ENCODE measurements at regions not wholly inside any gene's neighbourhood (a gene's known extent, or its start where the extent isn't known, plus 50 kb on each side); places are given as distances from the start of the nearest gene placed in this dataset.

GRCh38 chr12:124428792-124429281 is 133.9 kb downstream of the RFLNA start:
- Histone ChIP-seq H3K9ac (ENCODE audit: low read depth, low read length, poor library complexity, severe bottlenecking) (no peak overlapping the region), H3K27me3 (ENCODE audit: insufficient read depth, low read length, poor library complexity, severe bottlenecking) (no peaks in the 10 kb centered on the region), H3K9me2 (replicated peaks; ENCODE audit: low read depth, low read length) (no peaks in the 10 kb centered on the region), H3K4me3 (ENCODE audit: low read length, poor library complexity, severe bottlenecking) (no peak overlapping the region), H3K4me2 (ENCODE audit: low read depth, low read length, poor library complexity, severe bottlenecking) (no peak overlapping the region), H3K9me3 (ENCODE audit: insufficient read depth, low read depth, low read length) (no peaks in the 10 kb centered on the region), H3K4me1 (ENCODE audit: insufficient read depth, low read length, poor library complexity, severe bottlenecking) (no peaks in the 10 kb centered on the region), H2AFZ (ENCODE audit: low read length) (no peak overlapping the region), H3F3A (ENCODE audit: low read depth) (no peaks in the 10 kb centered on the region), H3K36me3 (ENCODE audit: insufficient read depth, low read length) (peaks cover 45% of the 10 kb centered on the region; the same call in 1 of the 2 replicates), H4K20me1 (ENCODE audit: insufficient read depth, low read length, poor library complexity, severe bottlenecking) (no peaks in the 10 kb centered on the region), H3K79me2 (ENCODE audit: insufficient read depth, low read length) (peaks cover 6% of the 10 kb centered on the region; the same call in 1 of the 2 replicates)
- TF ChIP-seq EZH2phosphoT487 (IDR thresholded peaks at IDR 0.05; ENCODE audit: borderline replicate concordance) (no peak), CTCF (conservative IDR thresholded peaks at IDR 0.05; ENCODE audit: low read length) (no peak)

- Histone ChIP-seq H3K36me3 (ENCODE audit: insufficient read depth, low read length) (peaks cover 45% of the 10 kb centered on the region; the same call in 1 of the 2 replicates), H3K9me2 (replicated peaks; ENCODE audit: low read depth, low read length) (no peaks in the 10 kb centered on the region), H3K27me3 (ENCODE audit: insufficient read depth, low read length, poor library complexity, severe bottlenecking) (no peaks in the 10 kb centered on the region), H3K4me1 (ENCODE audit: insufficient read depth, low read length, poor library complexity, severe bottlenecking) (no peaks in the 10 kb centered on the region), H4K20me1 (ENCODE audit: insufficient read depth, low read length, poor library complexity, severe bottlenecking) (no peaks in the 10 kb centered on the region), H3K4me3 (ENCODE audit: low read length, poor library complexity, severe bottlenecking) (no peak overlapping the region), H3K9me3 (ENCODE audit: insufficient read depth, low read depth, low read length) (no peaks in the 10 kb centered on the region), H3K79me2 (ENCODE audit: insufficient read depth, low read length) (peaks cover 6% of the 10 kb centered on the region; the same call in 1 of the 2 replicates), H2AFZ (ENCODE audit: low read length) (no peak overlapping the region), H3K4me2 (ENCODE audit: low read depth, low read length, poor library complexity, severe bottlenecking) (no peak overlapping the region), H3F3A (ENCODE audit: low read depth) (no peaks in the 10 kb centered on the region), H3K9ac (ENCODE audit: low read depth, low read length, poor library complexity, severe bottlenecking) (no peak overlapping the region)
- TF ChIP-seq EZH2phosphoT487 (IDR thresholded peaks at IDR 0.05; ENCODE audit: borderline replicate concordance), result no peak
- TF ChIP-seq CTCF (conservative IDR thresholded peaks at IDR 0.05; ENCODE audit: low read length), result no peak
These were observed 133.4 kb downstream of the RFLNA start for GRCh38 chr12:124428136-124428791.

- no peak for TF ChIP-seq EZH2phosphoT487 (IDR thresholded peaks at IDR 0.05; ENCODE audit: borderline replicate concordance)
- no peak for TF ChIP-seq CTCF (conservative IDR thresholded peaks at IDR 0.05; ENCODE audit: low read length)
- Histone ChIP-seq H3K9me3 (ENCODE audit: insufficient read depth, low read depth, low read length) (no peaks in the 10 kb centered on the region), H3K79me2 (ENCODE audit: insufficient read depth, low read length) (peaks cover 3% of the 10 kb centered on the region; the same call in 1 of the 2 replicates), H2AFZ (ENCODE audit: low read length) (no peak overlapping the region), H3K9me2 (replicated peaks; ENCODE audit: low read depth, low read length) (no peaks in the 10 kb centered on the region), H3K36me3 (ENCODE audit: insufficient read depth, low read length) (peaks cover 45% of the 10 kb centered on the region; the same call in 1 of the 2 replicates), H3K4me2 (ENCODE audit: low read depth, low read length, poor library complexity, severe bottlenecking) (no peak overlapping the region), H3K9ac (ENCODE audit: low read depth, low read length, poor library complexity, severe bottlenecking) (no peak overlapping the region), H3K27me3 (ENCODE audit: insufficient read depth, low read length, poor library complexity, severe bottlenecking) (no peaks in the 10 kb centered on the region), H3K4me1 (ENCODE audit: insufficient read depth, low read length, poor library complexity, severe bottlenecking) (no peaks in the 10 kb centered on the region), H3K4me3 (ENCODE audit: low read length, poor library complexity, severe bottlenecking) (no peak overlapping the region), H4K20me1 (ENCODE audit: insufficient read depth, low read length, poor library complexity, severe bottlenecking) (no peaks in the 10 kb centered on the region), H3F3A (ENCODE audit: low read depth) (no peaks in the 10 kb centered on the region)
These were observed 132.0 kb downstream of the RFLNA start for GRCh38 chr12:124426594-124427555.

Data from Loucy (cell line).